HL-60 (cell line): ENCODE measurements at regions not wholly inside any gene's neighbourhood (a gene's known extent, or its start where the extent isn't known, plus 50 kb on each side); places are given as distances from the start of the nearest gene placed in this dataset.

Experiments used
- CTCF ChIP-seq: IDR thresholded peaks from one replicate; pipeline ENCODE4 v1.5.1; 2011; ENCODE audit warnings: low read length, control low read depth, inconsistent platforms; ENCODE audit not compliant: insufficient read depth
- POLR2AphosphoS5 ChIP-seq: IDR thresholded peaks from 2 replicates; pipeline ENCODE4 v1.6.1; 2012; ENCODE audit warnings: low read depth
- REST ChIP-seq: IDR thresholded peaks from 2 replicates; pipeline ENCODE4 v1.6.1; 2012; ENCODE audit warnings: low read depth; ENCODE audit not compliant: insufficient replicate concordance

GRCh38 chr20:50285376-50286173, 94.9 kb downstream of the CEBPB start:
- TF ChIP-seq CTCF (no peak), REST (no peak), POLR2AphosphoS5 (no peak)
